GM18511 (cell line): ENCODE measurements at regions not wholly inside any gene's neighbourhood (a gene's known extent, or its start where the extent isn't known, plus 50 kb on each side); places are given as distances from the start of the nearest gene placed in this dataset.
A peak's percentile ranks its signal among the peaks of the same experiment; 100 is the strongest.

ENCODE experiments used
- ATAC-seq: cut with Tn5 transposase; IDR thresholded peaks from one replicate; pipeline ENCODE4 v1.9.1; 2021; ENCODE audit warnings: mild to moderate bottlenecking, moderate library complexity; ENCODE audit not compliant: unreplicated experiment

- ATAC-seq: no peak
Observed at GRCh38 chrX:10077425-10078188, 79.2 kb upstream of the CLCN4 start.

GRCh38 chrX:10078266-10078665, 78.5 kb upstream of the CLCN4 start:
- no peak for ATAC-seq

- ATAC-seq: no peak
Observed at GRCh38 chrX:10079231-10079630, 77.5 kb upstream of the CLCN4 start.

GRCh38 chrX:10083809-10084208, 73.0 kb upstream of the CLCN4 start:
- ATAC-seq: no peak

- no peak for ATAC-seq
Observed at GRCh38 chrX:10085223-10085622, 71.6 kb upstream of the CLCN4 start.

- ATAC-seq: no peak
Observed at GRCh38 chrX:10086676-10087075, 70.1 kb upstream of the CLCN4 start.

GRCh38 chrX:10087391-10087790, 69.4 kb upstream of the CLCN4 start:
- ATAC-seq: no peak

- no peak for ATAC-seq
Observed at GRCh38 chrX:10089378-10089795, 67.4 kb upstream of the CLCN4 start.

GRCh38 chrX:10090319-10090718, 66.5 kb upstream of the CLCN4 start:
- no peak for ATAC-seq

GRCh38 chrX:10095246-10095645, 61.5 kb upstream of the CLCN4 start:
- no peak for ATAC-seq

GRCh38 chrX:10095698-10096432, 60.9 kb upstream of the CLCN4 start:
- ATAC-seq: no peak

- peak; percentile 90 for ATAC-seq
Observed at GRCh38 chrX:10098270-10098713, 58.5 kb upstream of the CLCN4 start.

GRCh38 chrX:10099411-10099810, 57.4 kb upstream of the CLCN4 start:
- ATAC-seq: no peak

- ATAC-seq: no peak
Observed at GRCh38 chrX:10101269-10101668, 55.5 kb upstream of the CLCN4 start.

- ATAC-seq: no peak
Observed at GRCh38 chrX:10102046-10102704, 54.6 kb upstream of the CLCN4 start.

- ATAC-seq: no peak
Observed at GRCh38 chrX:10103023-10103422, 53.8 kb upstream of the CLCN4 start.

GRCh38 chrX:10104958-10105658, 51.7 kb upstream of the CLCN4 start:
- ATAC-seq: no peak

GRCh38 chrX:10106806-10107205, 50.0 kb upstream of the CLCN4 start:
- peak; percentile 71 for ATAC-seq
